DMS 273 (cell line): ENCODE measurements at regions not wholly inside any gene's neighbourhood (a gene's known extent, or its start where the extent isn't known, plus 50 kb on each side); places are given as distances from the start of the nearest gene placed in this dataset.
A peak's percentile ranks its signal among the peaks of the same experiment; 100 is the strongest.

Experiments used
- DNase-seq: peaks from one replicate; lab custom pipeline; 2025; ENCODE audit not compliant: unreplicated experiment; lab: John Stamatoyannopoulos, UW

DNA sequence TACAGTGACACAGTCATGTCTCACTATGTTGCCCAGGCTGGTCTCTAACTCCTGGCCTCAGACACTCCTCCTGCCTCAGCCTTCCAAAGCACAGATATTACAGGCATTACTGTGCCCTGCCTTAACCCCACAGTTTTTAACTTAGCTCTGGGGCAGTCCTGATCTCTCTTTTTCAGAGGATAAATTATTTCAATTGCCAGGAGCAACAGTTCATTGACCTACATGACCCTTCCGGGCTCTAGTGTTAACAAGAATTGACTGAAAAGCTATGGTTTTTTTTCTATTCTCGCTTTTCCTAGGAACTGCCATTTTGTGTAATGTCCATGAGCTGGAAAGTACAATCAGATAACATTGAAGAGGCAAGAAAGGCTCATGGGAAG lies 92.8 kb downstream of the HNRNPLL start:
- DNase-seq = no peak

DNA sequence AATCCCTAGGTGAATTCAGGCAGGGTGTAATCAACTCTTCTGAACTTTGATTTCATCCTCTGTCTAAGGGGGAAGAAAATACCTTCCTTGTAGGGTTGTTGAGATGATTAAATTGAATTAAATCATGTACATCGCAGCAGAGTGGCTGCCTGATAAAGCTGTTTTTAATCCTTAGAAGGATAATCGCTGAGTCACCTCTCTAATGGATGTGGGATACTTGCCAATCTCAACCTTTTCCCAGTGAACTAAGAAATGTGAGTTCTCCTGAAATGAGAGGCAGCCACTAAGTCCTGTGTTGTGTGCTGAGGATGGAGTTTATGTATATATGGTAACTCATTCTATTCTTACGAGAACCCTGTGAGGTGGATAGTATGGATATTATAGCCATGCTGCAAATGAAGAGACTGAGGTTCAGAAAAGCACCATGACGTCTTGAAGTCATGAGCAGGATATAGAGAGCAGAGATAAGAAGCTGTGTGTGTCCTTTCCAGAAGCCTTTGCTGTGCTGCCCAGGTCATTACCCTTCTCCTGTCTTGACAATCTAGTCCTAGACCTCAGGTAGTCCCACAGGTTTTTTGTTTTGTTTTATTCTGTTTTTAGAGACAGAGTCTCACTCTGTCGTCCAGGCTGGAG lies 93.3 kb downstream of the HNRNPLL start:
- DNase-seq = peak; percentile 80

DNA sequence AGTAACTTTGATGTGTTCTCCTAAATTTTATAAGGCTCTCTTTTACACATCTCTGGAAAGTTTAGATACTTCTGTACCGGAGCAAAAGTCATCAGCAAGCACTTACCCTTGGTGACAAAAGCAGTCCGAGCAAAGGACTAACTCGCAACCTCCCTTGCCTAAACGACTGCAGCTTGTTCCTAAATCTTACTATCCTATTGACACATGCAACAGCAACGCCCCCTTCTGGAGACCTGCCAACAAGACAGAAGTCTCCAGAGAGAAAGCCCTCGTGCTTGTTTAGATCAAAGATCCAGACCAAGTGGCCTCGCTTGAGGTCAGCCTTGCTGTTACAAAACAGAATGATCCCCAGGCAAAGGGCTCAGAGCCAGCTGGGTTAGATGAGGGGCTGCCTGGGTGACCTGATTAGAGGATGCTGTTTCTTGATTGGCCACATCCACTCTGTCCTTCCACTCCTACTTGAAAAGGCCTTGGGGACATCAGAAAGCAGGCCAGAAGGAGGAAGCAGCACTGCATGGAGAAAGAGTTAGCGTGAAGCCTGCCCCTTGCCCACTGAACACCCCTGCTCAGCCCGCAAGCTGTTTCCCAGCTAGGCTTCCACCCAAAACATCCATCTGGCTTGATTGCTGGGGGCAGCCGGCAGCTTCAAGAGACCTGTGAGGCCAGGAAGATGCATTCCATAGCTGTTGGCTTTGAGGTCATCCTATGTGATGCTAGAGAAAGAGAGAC lies 94.3 kb downstream of the HNRNPLL start:
- DNase-seq = peak; percentile 91

GRCh38 chr2:38507712-38508111 lies 95.0 kb downstream of the HNRNPLL start:
- no peak for DNase-seq

DNA sequence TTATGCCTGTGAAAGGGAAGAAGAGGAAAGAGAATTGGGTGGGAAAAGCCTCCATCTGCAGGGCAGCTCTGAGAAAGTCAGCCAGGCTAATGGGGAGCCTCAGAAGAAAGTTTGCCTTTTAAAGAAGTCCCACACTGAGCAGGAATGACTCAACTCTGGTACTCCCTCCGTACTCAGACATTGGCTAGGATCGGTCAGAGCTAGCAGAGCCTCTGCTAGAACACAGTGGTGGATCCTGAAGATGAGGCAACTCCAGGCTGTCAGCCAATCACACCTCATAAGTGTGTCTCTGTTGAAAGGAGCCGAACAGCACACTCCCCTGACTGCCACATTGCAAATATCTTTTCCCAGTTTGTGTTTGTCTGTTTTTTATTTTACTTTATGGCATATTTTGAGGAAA lies 96.9 kb downstream of the HNRNPLL start:
- DNase-seq = no peak

GRCh38 chr2:38504169-38504568 lies 98.6 kb downstream of the HNRNPLL start:
- no peak for DNase-seq

GRCh38 chr2:38502107-38502506 lies 100.6 kb downstream of the HNRNPLL start:
- no peak for DNase-seq

DNA sequence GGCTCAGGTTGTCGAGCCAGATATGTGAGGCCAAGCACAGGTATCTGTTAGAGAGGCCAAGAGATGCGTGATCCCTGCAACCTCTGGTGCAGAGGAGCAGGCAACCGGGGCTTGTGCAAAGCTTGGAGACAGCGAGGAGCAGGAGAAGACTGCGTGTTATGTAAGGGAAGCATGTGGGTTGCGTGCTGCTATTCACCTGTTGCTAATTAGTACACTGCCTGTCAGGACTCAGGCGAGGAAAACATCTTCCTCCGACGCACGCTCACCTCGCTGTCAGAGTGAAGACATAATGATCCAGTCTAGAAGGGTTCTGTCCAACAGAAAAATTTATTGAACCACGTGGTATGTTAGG lies 102.5 kb downstream of the HNRNPLL start:
- no peak for DNase-seq

GRCh38 chr2:38499548-38500282 lies 103.0 kb downstream of the HNRNPLL start:
- DNase-seq = no peak

- peak; percentile 26 for DNase-seq
Measured at GRCh38 chr2:38498045-38498481, 104.7 kb downstream of the HNRNPLL start.

GRCh38 chr2:38497670-38498037 lies 105.1 kb downstream of the HNRNPLL start:
- DNase-seq = no peak

- no peak for DNase-seq
Measured at GRCh38 chr2:38496927-38497669, 105.6 kb downstream of the HNRNPLL start.

DNA sequence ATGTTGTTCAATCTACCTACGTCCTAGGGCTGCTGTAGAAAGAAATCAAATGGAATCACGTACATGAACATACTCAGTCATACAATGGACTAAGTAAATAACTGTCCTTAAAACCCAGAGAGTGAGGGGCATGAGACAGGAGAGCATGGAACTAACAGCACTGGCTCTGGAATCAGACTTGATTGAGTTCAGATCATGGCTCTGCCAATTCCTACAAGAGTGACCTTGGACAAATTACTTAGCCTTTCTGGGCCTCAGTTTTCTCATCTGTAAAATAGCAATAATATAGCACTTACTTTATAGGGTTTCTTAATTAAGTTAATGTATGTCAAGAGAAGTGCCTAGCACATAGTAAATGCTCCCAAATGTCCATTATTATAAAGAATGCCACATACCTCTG lies 106.8 kb downstream of the HNRNPLL start:
- no peak for DNase-seq

DNA sequence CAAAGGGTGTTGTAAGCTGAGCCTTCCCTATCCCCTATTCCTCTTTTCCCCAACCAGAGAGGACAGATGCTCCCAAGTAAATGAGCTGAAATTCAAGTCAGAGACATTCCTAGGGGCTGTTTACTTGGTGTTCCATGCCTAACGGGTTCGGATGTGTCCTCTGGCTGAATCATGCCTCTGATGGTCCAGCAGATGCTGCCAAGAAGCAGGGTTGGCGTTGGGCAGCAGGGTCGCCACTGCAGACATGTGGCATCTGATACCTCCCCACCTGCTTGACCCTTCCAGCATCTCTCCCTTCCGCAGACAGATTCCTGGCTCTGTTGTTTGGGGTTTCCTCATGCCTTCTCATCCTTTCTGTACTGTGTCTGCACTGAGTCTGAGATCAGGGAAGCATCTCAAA lies 108.3 kb downstream of the HNRNPLL start:
- peak; percentile 30 for DNase-seq

- no peak for DNase-seq
Measured at GRCh38 chr2:38492042-38492615, 110.6 kb downstream of the HNRNPLL start.

DNA sequence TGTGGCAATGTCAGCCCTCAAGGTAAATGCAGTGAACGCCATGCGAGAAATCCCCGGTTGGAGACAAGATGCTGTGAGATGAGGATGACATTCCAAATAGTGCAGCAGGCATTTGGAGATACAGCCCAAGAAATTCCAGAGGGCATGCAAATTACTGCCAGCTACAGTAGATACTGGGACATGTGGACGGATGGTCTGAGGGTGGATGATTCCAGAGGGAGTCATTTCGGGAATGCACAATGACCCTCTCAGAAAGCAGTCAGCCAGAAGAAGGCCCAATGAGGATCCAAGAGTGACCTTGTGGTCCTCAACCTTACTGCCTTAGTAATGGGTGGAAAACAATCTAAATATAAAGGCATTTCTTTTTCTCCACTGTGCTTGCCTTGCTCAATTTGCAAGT lies 111.3 kb downstream of the HNRNPLL start:
- DNase-seq = no peak

- no peak for DNase-seq
Measured at GRCh38 chr2:38489846-38490245, 112.8 kb upstream of the ATL2 start.

DNA sequence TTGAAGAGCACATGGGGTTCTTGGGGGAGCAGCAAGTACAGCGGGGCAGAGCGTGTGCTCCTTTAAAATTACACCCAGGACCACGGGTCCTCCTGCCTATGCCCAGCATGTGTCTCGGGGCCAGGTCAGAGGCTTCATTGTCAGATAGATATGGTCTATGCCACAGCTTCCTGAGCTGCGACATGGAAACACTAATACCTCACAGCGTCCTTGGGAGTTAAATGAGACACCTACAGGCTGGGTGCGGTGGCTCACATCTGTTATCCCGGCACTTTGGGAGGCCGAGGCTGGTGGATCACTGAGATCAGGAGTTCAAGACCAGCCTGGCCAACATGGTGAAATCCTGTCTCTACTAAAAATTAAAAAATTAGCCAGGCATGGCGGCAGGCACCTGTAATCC lies 110.8 kb upstream of the ATL2 start:
- no peak for DNase-seq

- DNase-seq = no peak
Measured at GRCh38 chr2:38486213-38487026, 109.3 kb upstream of the ATL2 start.

- no peak for DNase-seq
Measured at GRCh38 chr2:38485734-38486133, 108.7 kb upstream of the ATL2 start.
